Vagina (tissue), 2 donors: ENCODE measurements at regions not wholly inside any gene's neighbourhood (a gene's known extent, or its start where the extent isn't known, plus 50 kb on each side); places are given as distances from the start of the nearest gene placed in this dataset.

Source experiments
- DNase-seq, 2 donors: peaks; one replicate each; pipeline ENCODE4 v3.0.0-alpha.2; 2017; ENCODE audit errors: extremely low spot score in 2 of 2
- H3K27ac ChIP-seq: fragments of 200-600 bp; sonication (generic); one replicate; pipeline ENCODE4 v1.5.1; 2019
- H3K27me3 ChIP-seq: fragments of 200-600 bp; sonication (generic); one replicate; pipeline ENCODE4 v1.5.1; 2019
- H3K36me3 ChIP-seq, 2 donors: fragments of 200-600 bp; sonication (generic); one replicate each; pipeline ENCODE4 v1.5.1; 2017 to 2019
- H3K4me1 ChIP-seq: fragments of 200-600 bp; sonication (generic); one replicate; pipeline ENCODE4 v1.5.1; 2019
- H3K4me3 ChIP-seq, 2 donors: fragments of 200-600 bp; sonication (generic); 1 replicate in 1 of 2; 2 replicates in 1 of 2; pipeline ENCODE4 v1.5.1; 2016 to 2019
- H3K9me3 ChIP-seq: fragments of 200-600 bp; sonication (generic); one replicate; pipeline ENCODE4 v1.5.1; 2019
- POLR2A ChIP-seq, 2 donors: fragments of 450-650 bp; IDR thresholded peaks; one replicate each; pipeline ENCODE4 v1.6.1; 2017; ENCODE audit warnings: antibody characterized with exemption in 2 of 2, mild to moderate bottlenecking in 2 of 2, moderate library complexity in 2 of 2
- POLR2AphosphoS5 ChIP-seq, 2 donors: sonication (generic); formaldehyde crosslinking; IDR thresholded peaks; one replicate each; pipeline ENCODE4 v1.9.0; 2017; ENCODE audit warnings: antibody characterized with exemption in 2 of 2, mild to moderate bottlenecking in 2 of 2, low read depth in 1 of 2; ENCODE audit not compliant: insufficient read depth in 1 of 2
- intact Hi-C: fragments of 100-400 bp; cut with DNase I; formaldehyde crosslinking; loops from one replicate; pipeline ENCODE4 v1.15.1; 2023
- TF ChIP-seq, protein P1 (sequence below), 3 experiments: fragments of 450-650 bp in 2 of 3; fragments of 200-600 bp in 1 of 3; sonication (generic) in 1 of 3; IDR thresholded peaks; one replicate each; pipeline ENCODE4 v1.5.1; 2017 to 2019; ENCODE audit warnings: antibody characterized with exemption in 3 of 3, mild to moderate bottlenecking in 2 of 3, moderate library complexity in 2 of 3

DNA sequence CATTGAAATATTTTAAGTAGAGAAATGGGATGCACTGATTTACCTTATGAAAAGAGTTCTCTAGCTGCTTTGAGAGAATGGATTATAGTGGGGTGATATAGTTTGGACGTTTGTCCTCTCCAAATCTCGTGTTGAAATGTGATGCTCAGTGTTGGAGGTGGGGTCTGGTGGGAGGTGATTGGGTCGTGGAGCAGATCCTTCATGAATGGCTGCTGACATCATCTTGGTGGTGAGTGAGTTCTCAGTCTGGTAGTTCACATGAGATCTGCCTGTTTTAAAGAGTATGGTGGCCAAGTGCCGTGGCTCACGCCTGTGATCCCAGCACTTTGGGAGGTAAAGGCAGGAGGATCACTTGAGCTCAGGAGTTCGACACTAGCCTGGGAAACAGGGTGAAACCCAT lies 58.7 kb upstream of the SH3RF3 start:
- no peak overlapping the region for H3K27ac ChIP-seq
- H3K4me3 ChIP-seq = no peak overlapping the region
- H3K27me3 ChIP-seq = no peaks in the 10 kb centered on the region
- intact Hi-C loops = no loop called here
- H3K4me1 ChIP-seq = no peaks in the 10 kb centered on the region
- no peaks in the 10 kb centered on the region for H3K36me3 ChIP-seq
- TF ChIP-seq POLR2A (IDR thresholded peaks at IDR 0.05) (no peak), POLR2AphosphoS5 (IDR thresholded peaks at IDR 0.05; ENCODE audit: insufficient read depth in 1 of 2, low read depth in 1 of 2) (no peak)
- TF ChIP-seq, protein P1, sequence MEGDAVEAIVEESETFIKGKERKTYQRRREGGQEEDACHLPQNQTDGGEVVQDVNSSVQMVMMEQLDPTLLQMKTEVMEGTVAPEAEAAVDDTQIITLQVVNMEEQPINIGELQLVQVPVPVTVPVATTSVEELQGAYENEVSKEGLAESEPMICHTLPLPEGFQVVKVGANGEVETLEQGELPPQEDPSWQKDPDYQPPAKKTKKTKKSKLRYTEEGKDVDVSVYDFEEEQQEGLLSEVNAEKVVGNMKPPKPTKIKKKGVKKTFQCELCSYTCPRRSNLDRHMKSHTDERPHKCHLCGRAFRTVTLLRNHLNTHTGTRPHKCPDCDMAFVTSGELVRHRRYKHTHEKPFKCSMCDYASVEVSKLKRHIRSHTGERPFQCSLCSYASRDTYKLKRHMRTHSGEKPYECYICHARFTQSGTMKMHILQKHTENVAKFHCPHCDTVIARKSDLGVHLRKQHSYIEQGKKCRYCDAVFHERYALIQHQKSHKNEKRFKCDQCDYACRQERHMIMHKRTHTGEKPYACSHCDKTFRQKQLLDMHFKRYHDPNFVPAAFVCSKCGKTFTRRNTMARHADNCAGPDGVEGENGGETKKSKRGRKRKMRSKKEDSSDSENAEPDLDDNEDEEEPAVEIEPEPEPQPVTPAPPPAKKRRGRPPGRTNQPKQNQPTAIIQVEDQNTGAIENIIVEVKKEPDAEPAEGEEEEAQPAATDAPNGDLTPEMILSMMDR (IDR thresholded peaks at IDR 0.05) = no peak
- no peaks in the 10 kb centered on the region for H3K9me3 ChIP-seq
- DNase-seq = no peak

DNA sequence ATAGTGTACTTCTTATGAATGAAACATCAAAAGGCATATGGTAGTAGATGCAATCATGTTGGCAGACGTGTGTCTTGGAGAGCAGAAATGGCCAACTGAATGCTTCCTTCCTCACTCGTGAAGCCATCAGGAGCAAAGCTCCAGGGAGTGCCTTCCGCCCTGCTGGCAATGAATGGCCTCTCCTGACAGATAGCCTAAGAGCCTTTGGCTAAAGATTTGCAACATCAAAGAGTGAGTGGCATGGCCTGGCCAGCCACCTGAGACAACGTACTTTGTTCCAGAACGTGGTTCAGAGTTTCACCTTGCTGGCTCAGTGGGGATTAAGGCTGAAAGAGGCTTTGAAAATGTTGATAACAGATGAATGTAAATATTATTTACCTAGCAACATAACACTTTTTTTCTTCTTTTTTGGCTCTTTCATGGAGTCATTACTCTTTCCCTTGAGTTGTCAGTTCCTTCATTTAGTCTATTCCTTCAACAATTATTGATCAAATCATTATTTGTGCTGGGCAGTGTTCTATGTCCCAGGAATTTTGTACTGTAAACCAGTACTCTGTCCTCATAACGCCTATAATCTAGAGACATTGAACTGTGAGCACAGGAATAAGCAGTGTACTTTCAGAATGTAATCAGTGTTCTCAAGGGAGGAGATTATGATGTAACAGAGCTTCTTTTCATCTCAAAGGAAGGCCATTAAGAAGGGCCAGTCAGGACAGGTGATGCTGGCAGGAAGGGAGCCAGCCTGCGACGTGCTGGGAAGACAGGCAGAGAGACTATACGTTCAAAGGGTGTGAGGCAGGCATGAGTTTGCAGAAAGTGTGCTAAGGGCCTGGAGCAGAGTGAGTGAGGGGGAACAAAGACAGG lies 59.4 kb upstream of the SH3RF3 start:
- Histone ChIP-seq H3K9me3 (no peaks in the 10 kb centered on the region), H3K27ac (no peak overlapping the region), H3K27me3 (no peaks in the 10 kb centered on the region), H3K4me1 (no peaks in the 10 kb centered on the region), H3K4me3 (no peak overlapping the region), H3K36me3 (no peaks in the 10 kb centered on the region)
- no peak for DNase-seq
- intact Hi-C loops = no loop called here
- TF ChIP-seq, protein P1 (IDR thresholded peaks at IDR 0.05) = no peak
- TF ChIP-seq POLR2AphosphoS5 (IDR thresholded peaks at IDR 0.05; ENCODE audit: insufficient read depth in 1 of 2, low read depth in 1 of 2) = no peak
- no peak for TF ChIP-seq POLR2A (IDR thresholded peaks at IDR 0.05)

DNA sequence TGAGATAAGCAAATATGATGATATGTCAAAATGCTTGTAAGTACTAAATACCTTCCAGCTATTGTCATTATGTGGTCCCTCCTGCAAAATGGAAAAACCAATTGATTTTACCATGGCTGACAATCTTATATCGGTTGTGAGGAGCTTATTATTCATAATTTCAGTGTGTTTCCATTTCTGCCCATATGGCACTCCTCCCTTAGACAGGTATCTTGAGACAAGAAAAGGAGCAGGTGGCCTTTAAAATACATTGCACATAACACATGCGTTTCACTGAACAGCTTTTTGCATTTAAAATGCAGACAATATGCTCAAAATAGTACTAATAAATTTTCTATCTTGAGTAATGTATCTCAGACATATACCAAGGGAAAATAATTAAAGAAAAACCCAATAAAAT lies 60.2 kb upstream of the SH3RF3 start:
- no peaks in the 10 kb centered on the region for H3K4me1 ChIP-seq
- TF ChIP-seq, protein P1 (IDR thresholded peaks at IDR 0.05) = no peak
- no peak for TF ChIP-seq POLR2AphosphoS5 (IDR thresholded peaks at IDR 0.05; ENCODE audit: insufficient read depth in 1 of 2, low read depth in 1 of 2)
- TF ChIP-seq POLR2A (IDR thresholded peaks at IDR 0.05) = no peak
- H3K27ac ChIP-seq = no peak overlapping the region
- intact Hi-C loops = no loop called here
- no peaks in the 10 kb centered on the region for H3K36me3 ChIP-seq
- H3K4me3 ChIP-seq = no peak overlapping the region
- H3K27me3 ChIP-seq = no peaks in the 10 kb centered on the region
- H3K9me3 ChIP-seq = no peaks in the 10 kb centered on the region
- no peak for DNase-seq

DNA sequence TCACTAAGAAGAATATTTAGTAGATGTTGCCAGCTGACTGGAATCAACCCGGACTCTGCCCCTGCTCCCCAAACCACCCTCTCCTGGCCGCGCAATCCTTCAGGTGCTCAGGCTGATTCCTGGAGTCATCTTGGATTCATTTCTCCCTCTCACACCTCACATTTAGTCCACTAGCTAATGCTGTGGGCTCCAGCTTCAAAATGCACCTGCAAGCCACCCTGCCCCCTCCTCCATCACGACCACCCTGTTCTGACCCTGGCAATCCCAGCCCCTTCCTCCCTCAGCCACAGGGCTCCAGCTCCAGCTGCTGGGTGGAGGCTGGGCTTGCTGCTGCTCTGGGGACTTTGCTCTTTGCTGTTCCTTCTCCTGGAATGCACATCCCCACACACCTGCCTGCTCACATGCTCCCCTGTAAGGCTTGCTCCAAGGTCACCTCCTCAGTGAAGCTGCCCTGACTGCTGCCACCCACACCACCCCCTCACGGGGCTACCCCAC lies 61.3 kb upstream of the SH3RF3 start:
- Histone ChIP-seq H3K36me3 (no peaks in the 10 kb centered on the region), H3K4me3 (no peak overlapping the region), H3K27ac (no peak overlapping the region), H3K27me3 (no peaks in the 10 kb centered on the region), H3K4me1 (no peaks in the 10 kb centered on the region), H3K9me3 (no peaks in the 10 kb centered on the region)
- intact Hi-C loops = no loop called here
- no peak for DNase-seq
- TF ChIP-seq POLR2A (IDR thresholded peaks at IDR 0.05) (no peak), POLR2AphosphoS5 (IDR thresholded peaks at IDR 0.05; ENCODE audit: insufficient read depth in 1 of 2, low read depth in 1 of 2) (no peak)
- TF ChIP-seq, protein P1 (IDR thresholded peaks at IDR 0.05) = no peak
